Stimulated activated CD8-positive, alpha-beta memory T cell treated with anti-CD3 and anti-CD28 coated beads, Interleukin-7, amount 100 ng/mL, for 1 hour (primary cell): ENCODE measurements at regions not wholly inside any gene's neighbourhood (a gene's known extent, or its start where the extent isn't known, plus 50 kb on each side); places are given as distances from the start of the nearest gene placed in this dataset.
"Not testable (repeated sequence)": the region's sequence is repeated elsewhere in the genome, so short reads cannot be mapped to it uniquely, and the experiment has no call there.

Experiments used
- DNase-seq, 2 donors: peaks; one replicate each; pipeline ENCODE4 v3.0.0-alpha.2; 2020; ENCODE audit warnings: low read depth in 2 of 2

DNA sequence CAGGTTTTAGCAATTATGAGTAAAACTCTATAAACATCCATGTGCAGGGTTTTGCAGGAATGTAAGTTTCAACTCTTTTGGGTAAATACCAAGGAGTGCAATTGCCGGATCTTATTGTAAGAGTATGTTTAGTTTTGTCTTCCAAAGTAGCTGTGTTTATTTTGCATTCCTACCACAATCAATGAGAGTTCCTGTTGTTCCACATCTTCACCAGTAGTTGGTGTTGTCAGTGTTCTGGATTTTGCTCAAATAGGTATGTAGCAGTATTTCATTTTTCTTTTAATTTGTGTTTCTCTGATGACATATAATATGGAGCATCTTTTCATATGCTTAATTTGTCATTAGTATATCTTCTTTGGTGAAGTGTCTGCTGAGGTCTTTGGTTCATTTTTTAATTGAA, 185.1 kb upstream of the GALNT15 start:
- DNase-seq, result no peak

- not testable (repeated sequence) for DNase-seq
Observed at GRCh38 chr3:15993660-15994059, 180.8 kb upstream of the GALNT15 start.

DNA sequence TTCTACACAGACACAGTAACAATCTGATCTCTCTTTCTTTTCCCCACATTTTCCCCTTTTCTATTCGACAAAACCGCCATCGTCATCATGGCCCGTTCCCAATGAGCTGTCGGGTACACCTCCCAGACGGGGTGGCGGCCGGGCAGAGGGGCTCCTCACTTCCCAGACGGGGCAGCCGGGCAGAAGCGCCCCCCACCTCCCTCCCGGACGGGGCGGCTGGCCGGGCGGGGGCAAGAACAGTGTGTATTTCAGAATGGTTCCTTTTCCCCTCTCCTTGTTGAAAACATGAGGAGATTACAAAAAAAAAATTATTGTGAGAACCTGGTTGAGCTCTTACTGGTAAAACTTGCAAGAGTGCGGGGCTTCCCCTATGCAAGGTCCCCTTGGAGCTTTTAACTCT, 178.0 kb upstream of the GALNT15 start:
- not testable (repeated sequence) for DNase-seq

DNA sequence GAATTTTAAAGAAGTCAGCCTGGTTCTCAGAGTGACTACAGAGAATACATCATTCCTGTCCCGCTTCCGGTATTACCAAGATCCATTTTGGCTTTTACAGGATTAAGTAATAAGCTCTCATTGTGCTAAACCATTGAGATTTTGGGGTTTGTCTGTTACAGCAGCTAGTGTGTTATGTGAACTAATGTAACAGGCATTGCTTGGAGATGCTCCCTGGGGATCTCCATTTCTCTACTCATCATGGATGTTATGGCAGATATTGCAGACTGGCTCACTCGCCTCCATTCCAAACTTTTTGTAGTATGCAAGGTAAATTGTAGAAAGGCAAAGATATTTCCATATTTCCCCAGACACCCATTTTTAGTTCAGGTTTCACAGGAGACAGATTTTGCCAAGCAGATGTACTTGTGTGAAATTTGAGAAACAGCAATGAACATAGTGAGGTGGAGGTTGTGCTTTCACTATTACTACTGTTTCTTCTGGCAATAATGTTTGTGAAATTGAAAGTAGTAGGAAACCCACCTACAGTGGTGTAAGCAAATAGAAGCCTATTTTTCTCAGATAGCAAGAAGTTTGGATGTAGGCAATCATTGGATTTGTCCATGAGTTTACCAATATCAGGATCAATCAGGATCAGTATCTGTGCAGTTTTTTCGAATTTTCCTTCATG, 177.1 kb upstream of the GALNT15 start:
- no peak for DNase-seq

DNA sequence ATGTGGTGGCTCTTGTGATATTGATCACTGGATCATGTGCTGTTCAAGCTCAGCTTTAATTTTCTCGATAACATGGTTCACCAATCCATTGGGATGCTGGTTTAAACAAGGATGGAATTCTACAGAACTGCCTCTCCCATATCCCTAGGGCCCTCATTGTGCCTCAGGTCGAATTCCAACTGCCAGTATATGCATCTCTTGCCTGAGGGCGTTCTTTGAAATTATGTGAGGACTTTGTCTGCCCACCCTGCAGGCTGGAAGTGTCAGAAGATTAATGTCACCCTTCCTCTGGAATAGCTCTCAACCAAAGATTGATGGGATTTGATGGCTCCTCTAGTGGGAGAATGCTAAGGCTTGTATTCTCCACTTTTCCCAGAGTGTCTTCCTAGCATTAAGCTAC, 175.6 kb upstream of the GALNT15 start:
- no peak for DNase-seq

- DNase-seq, result no peak
Observed at GRCh38 chr3:16004812-16005211, 169.7 kb upstream of the GALNT15 start.

GRCh38 chr3:16011376-16011775, 163.1 kb upstream of the GALNT15 start:
- DNase-seq, result no peak

- no peak for DNase-seq
Observed at GRCh38 chr3:16012086-16012485, 162.4 kb upstream of the GALNT15 start.

GRCh38 chr3:16013568-16013967, 160.9 kb upstream of the GALNT15 start:
- no peak for DNase-seq

DNA sequence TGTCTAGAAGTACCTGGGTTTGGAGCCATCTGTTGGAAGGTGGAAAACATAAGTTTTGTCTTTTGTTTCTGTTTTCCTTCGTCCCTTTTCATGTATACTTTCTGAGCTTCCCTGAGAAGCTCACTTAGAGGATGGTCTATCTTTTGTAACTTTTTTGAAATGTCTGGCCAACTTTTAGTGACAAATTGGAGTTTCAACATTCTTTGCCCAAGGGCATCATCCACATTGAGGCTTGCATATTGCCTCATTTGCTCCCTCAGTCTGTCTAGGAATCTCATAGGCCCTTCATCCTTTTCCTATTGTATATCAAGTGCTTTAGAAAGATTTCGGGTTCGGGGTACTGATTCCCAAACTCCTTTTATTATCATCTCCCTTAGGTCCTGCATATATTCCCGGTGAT, 152.7 kb upstream of the GALNT15 start:
- not testable (repeated sequence) for DNase-seq

GRCh38 chr3:16023881-16024280, 150.6 kb upstream of the GALNT15 start:
- not testable (repeated sequence) for DNase-seq

- DNase-seq, result no peak
Observed at GRCh38 chr3:16024548-16024947, 149.9 kb upstream of the GALNT15 start.

DNA sequence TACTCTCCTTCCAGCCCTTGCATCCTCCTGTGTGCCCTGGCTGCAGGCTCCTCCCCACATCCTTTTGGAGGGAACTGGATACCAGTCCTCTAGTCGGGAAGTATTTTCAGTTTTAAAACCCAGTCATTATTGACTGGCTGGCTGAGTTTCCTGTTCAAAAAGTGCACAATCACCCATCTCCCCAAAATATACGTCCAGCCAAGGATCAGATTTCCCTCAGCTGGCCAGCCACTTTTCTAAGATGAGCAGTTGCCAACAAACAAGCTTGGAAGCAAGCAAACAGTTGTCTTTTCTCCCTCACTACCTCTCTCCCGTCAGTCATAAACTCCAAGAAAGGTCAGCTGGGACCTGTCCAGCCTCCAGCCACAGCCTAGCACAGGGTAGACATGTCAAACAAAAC, 147.7 kb upstream of the GALNT15 start:
- no peak for DNase-seq

DNA sequence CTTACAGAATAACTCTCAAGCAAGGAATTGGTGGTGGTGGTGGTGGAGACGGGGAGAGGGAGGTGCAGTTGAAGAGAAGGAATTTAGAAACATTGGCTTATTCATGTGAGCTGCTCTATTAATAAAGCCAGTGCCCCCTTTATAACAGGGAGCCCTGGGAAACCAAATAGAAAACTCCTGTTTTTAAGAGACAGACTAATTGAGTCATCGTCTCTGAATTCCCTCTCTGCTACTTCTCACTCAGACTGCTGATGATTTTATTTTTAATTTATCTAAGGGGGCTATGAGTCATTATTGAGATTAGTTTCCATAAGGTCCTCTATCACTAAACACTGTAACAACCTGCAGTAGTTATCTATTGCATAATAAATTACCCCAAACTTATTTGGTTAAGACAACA, 145.9 kb upstream of the GALNT15 start:
- no peak for DNase-seq

DNA sequence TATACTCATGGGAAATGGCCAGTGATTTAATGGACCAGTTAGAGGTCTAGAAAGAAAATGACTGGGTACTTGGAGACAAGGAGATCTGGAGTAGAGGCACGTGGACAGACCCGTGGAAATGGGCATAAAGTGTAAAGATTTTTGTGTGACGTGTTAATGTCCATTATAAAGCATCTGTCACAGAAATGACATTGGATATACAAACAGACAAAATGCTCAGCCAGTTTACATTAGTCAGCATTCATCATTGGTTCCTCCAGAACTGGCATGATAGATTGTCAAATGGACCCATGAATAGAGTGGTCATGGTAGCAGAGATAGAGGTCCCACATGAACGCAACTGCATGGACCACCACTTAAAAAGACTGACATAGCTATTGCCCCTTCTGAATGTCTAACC, 144.1 kb upstream of the GALNT15 start:
- no peak for DNase-seq

GRCh38 chr3:16031434-16031833, 143.0 kb upstream of the GALNT15 start:
- no peak for DNase-seq

DNA sequence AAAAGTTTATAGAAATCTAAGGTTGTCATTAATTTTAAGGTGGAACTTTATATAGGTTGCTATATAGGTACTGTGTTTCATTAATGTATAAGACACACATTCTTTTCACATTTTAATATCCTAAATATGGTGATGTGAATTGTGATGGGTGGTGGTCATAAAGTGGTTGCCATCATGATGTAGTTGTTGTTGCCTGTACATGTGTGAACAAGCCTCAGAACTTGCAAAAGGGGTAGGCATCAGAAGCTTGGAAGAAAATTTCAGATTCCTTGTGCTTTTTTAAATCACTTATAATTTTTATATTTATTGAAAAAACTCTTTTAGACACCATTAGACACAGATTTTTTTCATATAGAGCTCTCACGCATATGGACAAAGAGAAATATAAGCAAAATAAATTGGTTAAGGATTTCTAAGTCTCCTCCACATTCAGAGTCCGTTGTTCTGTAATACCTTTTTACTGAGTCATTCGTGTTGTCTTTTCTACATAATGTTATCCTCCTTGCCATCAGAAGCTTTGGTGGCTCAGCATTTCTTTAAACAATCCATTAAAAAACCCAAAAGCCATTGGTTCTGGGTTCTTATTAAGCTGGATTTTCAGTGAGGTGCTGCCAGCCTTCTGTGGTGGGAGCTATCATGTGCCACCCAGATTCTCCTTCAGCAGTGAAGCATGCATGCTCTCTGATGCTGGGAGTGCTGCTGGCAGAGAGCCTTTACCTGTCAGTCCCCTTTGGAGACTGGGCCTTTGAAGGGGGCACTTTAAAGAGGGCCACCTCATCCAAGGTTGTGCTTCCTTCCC, 140.4 kb upstream of the GALNT15 start:
- DNase-seq, result no peak

- no peak for DNase-seq
Observed at GRCh38 chr3:16040991-16041390, 133.5 kb upstream of the GALNT15 start.

DNA sequence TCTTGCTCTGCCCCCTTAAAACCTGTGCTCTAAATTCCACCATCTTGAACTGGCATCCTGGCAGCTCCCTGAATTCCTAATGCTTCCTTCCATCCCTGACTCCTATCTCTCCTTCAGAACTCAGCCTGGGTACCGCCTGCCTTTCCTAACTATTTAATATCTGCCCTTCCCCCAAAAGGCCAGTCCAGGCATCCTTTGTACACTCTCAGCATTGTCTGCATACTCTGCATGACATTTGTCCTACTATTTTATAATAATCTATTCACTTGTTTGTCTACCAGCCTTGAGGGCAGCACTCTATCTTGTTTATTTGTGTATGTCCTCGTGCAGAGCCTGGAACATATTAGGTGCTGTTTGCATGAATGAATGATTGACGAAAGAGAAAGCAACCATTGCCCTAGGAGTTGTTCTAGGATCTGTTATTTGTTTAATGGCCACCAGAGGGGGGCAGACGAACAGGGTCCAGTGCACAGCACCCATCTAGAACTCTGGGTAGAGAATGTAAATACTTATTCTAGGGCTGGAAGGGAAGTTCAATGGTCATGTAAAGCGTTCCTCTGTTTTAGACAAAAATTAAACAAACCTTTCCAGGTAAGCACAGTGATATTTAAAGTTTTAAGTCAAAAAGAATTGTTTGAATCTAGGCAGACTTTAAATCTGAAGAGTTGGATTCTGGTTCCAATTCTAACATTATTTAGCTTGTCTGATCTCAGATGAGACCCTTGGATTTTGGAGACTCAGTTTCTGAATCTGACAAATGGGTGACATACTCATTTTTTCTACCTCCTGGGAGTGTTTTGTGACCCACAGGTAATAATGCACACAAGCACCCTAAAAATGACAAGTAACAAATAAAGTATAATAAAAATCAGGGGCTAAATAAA, 125.8 kb upstream of the GALNT15 start:
- no peak for DNase-seq

DNA sequence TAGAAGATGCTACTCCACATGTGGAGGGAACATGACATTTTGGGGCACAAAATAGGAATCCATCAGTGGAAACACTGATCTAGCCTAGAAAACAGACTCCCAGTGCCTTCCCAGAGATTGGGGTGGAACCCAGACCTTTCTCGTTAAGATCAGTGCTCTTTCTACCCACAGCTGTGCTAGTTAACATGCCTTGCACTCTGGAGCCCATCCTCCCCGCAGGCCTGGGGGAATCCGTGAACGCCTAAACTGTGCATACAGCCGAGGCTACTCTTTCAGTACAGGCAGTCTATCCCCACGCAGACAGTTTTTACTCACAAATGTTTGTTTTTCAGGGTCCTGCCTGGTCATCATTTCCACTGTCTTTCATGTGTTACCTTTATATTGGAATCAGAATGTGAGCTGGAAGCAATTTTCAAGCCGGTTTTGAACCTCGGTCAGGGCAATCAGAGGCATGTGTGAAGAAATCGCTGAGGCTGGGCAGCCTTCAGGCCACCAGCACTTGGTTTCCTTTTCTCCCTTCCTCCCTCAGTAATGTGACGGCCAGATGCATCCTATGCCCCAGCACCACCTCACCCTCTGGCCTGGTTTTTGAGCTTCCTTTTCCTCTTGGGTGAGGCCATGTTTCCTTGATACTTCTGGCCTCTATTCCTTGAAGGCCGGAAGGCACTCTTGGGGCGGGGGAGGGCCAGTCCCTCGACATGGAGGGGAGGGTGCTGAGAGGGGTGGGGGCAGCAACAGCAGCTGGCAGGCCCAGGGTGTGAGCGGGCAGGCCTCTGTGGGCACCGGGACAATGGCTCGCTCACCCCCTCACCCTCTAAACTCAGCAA, 123.6 kb upstream of the GALNT15 start:
- no peak for DNase-seq

GRCh38 chr3:16051691-16052090, 122.8 kb upstream of the GALNT15 start:
- no peak for DNase-seq

DNA sequence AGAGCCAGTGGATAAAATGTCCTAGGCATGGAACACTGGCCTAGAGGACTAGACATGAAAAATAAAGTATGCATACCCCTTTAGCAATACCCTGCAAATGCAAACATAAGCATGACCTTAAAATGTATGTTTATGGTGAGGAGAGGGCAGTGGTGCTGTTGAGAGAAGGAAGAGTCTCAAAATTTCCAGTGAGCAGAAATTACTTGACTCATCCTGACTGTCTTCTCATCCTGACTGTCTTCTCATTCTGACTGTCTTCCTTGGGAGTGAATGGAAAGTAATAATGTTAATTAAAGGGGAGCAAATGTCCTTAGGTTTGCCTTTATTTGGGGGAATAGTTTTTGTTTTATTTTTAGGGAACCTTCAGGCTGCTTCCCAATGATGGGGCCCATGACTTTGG, 121.5 kb upstream of the GALNT15 start:
- DNase-seq, result no peak
